Hepatocyte (in vitro differentiated cells): ENCODE measurements at regions not wholly inside any gene's neighbourhood (a gene's known extent, or its start where the extent isn't known, plus 50 kb on each side); places are given as distances from the start of the nearest gene placed in this dataset.

Experiments used
- CTCF ChIP-seq: fragments of 200-600 bp; sonication (generic); IDR thresholded peaks from 2 replicates; pipeline ENCODE4 v1.5.1; 2016; ENCODE audit warnings: antibody characterized with exemption, mild to moderate bottlenecking; ENCODE audit not compliant: poor library complexity
- EZH2 ChIP-seq: fragments of 200-600 bp; sonication (generic); IDR thresholded peaks from 2 replicates; pipeline ENCODE4 v1.6.1; 2016; ENCODE audit warnings: antibody characterized with exemption, mild to moderate bottlenecking, borderline replicate concordance

- TF ChIP-seq EZH2 (no peak), CTCF (no peak)
Measured at GRCh38 chr2:12587729-12588522, 128.8 kb upstream of the TRIB2 start.
